PC-3 (cell line): ENCODE measurements at regions not wholly inside any gene's neighbourhood (a gene's known extent, or its start where the extent isn't known, plus 50 kb on each side); places are given as distances from the start of the nearest gene placed in this dataset.

Experiments
- ATAC-seq: fragments of 200-7000 bp; cut with Tn5 transposase; 2 replicates; pipeline ENCODE4 v1.9.1; 2020; ENCODE audit warnings: mild to moderate bottlenecking, moderate library complexity
- BruUV-seq: library from RNA; stranded (reverse); fragments of 400-500 nt; replicated peaks from 2 replicates; lab custom pipeline; 2021; lab: Mats Ljungman, UMichigan
- CTCF ChIA-PET: fragments of 300-600 bp; sonication (Branson Sonifier 250); formaldehyde crosslinking; loops from one replicate; lab custom pipeline; 2022; ENCODE audit warnings: antibody characterized with exemption; lab: Charles Lee
- POLR2A ChIA-PET: fragments of 300-600 bp; sonication (Branson Sonifier 250); formaldehyde crosslinking; loops from one replicate; lab custom pipeline; 2022; ENCODE audit warnings: antibody characterized with exemption; ENCODE audit not compliant: unreplicated experiment; lab: Charles Lee
- DNase-seq: peaks from one replicate; pipeline ENCODE4 v3.0.0-alpha.2; 2015
- H2AFZ ChIP-seq: fragments of 300-600 bp; sonication (generic); 2 replicates; pipeline ENCODE4 v1.6.0; 2016; ENCODE audit warnings: antibody characterized with exemption, low read length
- H3F3A ChIP-seq: fragments of 300-600 bp; sonication (generic); one replicate; pipeline ENCODE4 v1.6.0; 2017; ENCODE audit warnings: antibody characterized with exemption, low read length, control low read depth, mild to moderate bottlenecking; ENCODE audit not compliant: unreplicated experiment
- H3K27ac ChIP-seq: fragments of 300-600 bp; sonication (generic); 2 replicates; pipeline ENCODE4 v1.5.1; 2016; ENCODE audit warnings: mild to moderate bottlenecking, low read length
- H3K27me3 ChIP-seq: fragments of 300-600 bp; sonication (generic); 2 replicates; pipeline ENCODE4 v1.6.1; 2016; ENCODE audit warnings: low read length, mixed read lengths
- H3K36me3 ChIP-seq: fragments of 300-600 bp; sonication (generic); 2 replicates; pipeline ENCODE4 v1.6.1; 2016; ENCODE audit warnings: low read depth, mixed run types, low read length, mixed read lengths
- H3K4me1 ChIP-seq: fragments of 300-600 bp; sonication (generic); 2 replicates; pipeline ENCODE4 v1.5.1; 2016; ENCODE audit warnings: low read length; ENCODE audit not compliant: insufficient read depth
- H3K4me2 ChIP-seq: fragments of 300-600 bp; sonication (generic); 2 replicates; pipeline ENCODE4 v1.6.0; 2016; ENCODE audit warnings: low read length
- H3K4me3 ChIP-seq: fragments of 300-600 bp; sonication (generic); 2 replicates; pipeline ENCODE4 v1.5.1; 2016; ENCODE audit warnings: mild to moderate bottlenecking, low read length, mixed read lengths
- H3K79me2 ChIP-seq: fragments of 300-600 bp; sonication (generic); 2 replicates; pipeline ENCODE4 v1.6.1; 2017; ENCODE audit warnings: low read length, mixed read lengths
- H3K9ac ChIP-seq: fragments of 300-600 bp; sonication (generic); 2 replicates; pipeline ENCODE4 v1.6.0; 2016; ENCODE audit warnings: mild to moderate bottlenecking, low read length
- H3K9me2 ChIP-seq: fragments of 300-600 bp; sonication (generic); replicated peaks from 2 replicates; pipeline ENCODE4 v1.6.1; 2016; ENCODE audit warnings: mixed run types, low read length, mixed read lengths
- H3K9me3 ChIP-seq: fragments of 300-600 bp; sonication (generic); 2 replicates; pipeline ENCODE4 v1.6.1; 2016; ENCODE audit warnings: low read length, mixed read lengths
- H4K20me1 ChIP-seq: fragments of 300-600 bp; sonication (generic); 2 replicates; pipeline ENCODE4 v1.6.1; 2016; ENCODE audit warnings: low read length, mixed read lengths
- EZH2 ChIP-seq: fragments of 300-600 bp; sonication (generic); IDR thresholded peaks from one replicate; pipeline ENCODE4 v1.6.1; 2017; ENCODE audit warnings: antibody characterized with exemption, mild to moderate bottlenecking, low read length; ENCODE audit not compliant: unreplicated experiment
- EZH2phosphoT487 ChIP-seq: fragments of 300-600 bp; sonication (generic); IDR thresholded peaks from 2 replicates; pipeline ENCODE4 v1.6.1; 2018; ENCODE audit warnings: mild to moderate bottlenecking, antibody characterized with exemption, low read length, borderline replicate concordance
- intact Hi-C: fragments of 100-400 bp; cut with micrococcal nuclease; formaldehyde crosslinking; loops from 2 replicates; pipeline ENCODE4 v1.9.0; 2023
- TF ChIP-seq, protein P1 (sequence below): fragments of 300-600 bp; sonication (generic); conservative IDR thresholded peaks from 2 replicates; pipeline ENCODE4 v1.5.1; 2017; ENCODE audit warnings: antibody characterized with exemption, low read depth, mild to moderate bottlenecking, low read length

DNA sequence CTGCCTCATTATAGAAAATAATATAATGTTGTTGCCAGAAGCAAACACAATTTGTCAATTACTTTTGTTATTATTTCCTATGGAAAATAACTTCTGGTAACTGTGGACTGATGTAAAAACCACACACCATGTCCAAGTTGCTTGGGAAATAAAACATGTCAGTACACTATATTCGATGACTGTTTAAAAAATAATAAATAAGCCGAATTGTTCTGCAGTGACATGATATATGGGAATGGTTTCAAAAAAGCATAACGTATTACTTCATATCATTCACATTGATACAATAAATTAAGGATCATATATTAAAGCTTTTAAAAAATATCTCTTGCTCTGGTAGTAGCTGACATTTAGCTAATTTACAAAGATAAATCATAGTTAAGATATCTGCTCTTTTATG is 2062.1 kb downstream of the PCDH9 start:
- Histone ChIP-seq H3K4me2 (no peak overlapping the region), H3K27ac (no peak overlapping the region), H3K9ac (no peak overlapping the region), H4K20me1 (no peaks in the 10 kb centered on the region), H3F3A (no peaks in the 10 kb centered on the region), H2AFZ (no peak overlapping the region), H3K79me2 (no peaks in the 10 kb centered on the region), H3K4me3 (no peak overlapping the region), H3K4me1 (no peaks in the 10 kb centered on the region), H3K9me2 (no peaks in the 10 kb centered on the region), H3K27me3 (no peaks in the 10 kb centered on the region), H3K36me3 (no peaks in the 10 kb centered on the region), H3K9me3 (no peaks in the 10 kb centered on the region)
- no peak for DNase-seq
- intact Hi-C loops, result no loop called here
- no TSS peak for BruUV-seq
- no peak for ATAC-seq
- CTCF ChIA-PET, result no interaction called here
- TF ChIP-seq EZH2, result no peak
- TF ChIP-seq EZH2phosphoT487, result no peak
- TF ChIP-seq, protein P1, sequence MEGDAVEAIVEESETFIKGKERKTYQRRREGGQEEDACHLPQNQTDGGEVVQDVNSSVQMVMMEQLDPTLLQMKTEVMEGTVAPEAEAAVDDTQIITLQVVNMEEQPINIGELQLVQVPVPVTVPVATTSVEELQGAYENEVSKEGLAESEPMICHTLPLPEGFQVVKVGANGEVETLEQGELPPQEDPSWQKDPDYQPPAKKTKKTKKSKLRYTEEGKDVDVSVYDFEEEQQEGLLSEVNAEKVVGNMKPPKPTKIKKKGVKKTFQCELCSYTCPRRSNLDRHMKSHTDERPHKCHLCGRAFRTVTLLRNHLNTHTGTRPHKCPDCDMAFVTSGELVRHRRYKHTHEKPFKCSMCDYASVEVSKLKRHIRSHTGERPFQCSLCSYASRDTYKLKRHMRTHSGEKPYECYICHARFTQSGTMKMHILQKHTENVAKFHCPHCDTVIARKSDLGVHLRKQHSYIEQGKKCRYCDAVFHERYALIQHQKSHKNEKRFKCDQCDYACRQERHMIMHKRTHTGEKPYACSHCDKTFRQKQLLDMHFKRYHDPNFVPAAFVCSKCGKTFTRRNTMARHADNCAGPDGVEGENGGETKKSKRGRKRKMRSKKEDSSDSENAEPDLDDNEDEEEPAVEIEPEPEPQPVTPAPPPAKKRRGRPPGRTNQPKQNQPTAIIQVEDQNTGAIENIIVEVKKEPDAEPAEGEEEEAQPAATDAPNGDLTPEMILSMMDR, result no peak
- POLR2A ChIA-PET, result no interaction called here

DNA sequence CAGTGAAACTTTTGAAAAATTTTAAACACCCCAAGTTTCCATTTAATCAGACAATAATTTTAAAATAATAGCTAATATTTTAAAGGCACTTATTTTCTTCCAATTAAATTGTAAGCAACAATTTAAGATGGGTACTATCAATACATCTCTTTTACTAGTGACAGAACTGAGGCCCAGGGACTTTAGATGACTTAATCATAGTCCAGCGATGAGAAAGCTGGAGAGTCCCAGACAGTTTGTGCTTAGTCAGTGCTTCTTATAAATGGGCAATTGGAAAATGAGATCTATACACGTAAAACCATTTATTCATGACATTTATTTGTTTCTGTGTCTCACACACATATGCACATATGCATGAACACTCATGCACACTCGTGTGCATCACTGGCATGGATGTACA is 2063.5 kb downstream of the PCDH9 start:
- Histone ChIP-seq H3K4me2 (no peak overlapping the region), H3K27me3 (no peaks in the 10 kb centered on the region), H2AFZ (no peak overlapping the region), H3K27ac (no peak overlapping the region), H3K79me2 (no peaks in the 10 kb centered on the region), H3F3A (no peaks in the 10 kb centered on the region), H3K9ac (no peak overlapping the region), H3K9me3 (no peaks in the 10 kb centered on the region), H3K4me3 (no peak overlapping the region), H3K9me2 (no peaks in the 10 kb centered on the region), H3K4me1 (no peaks in the 10 kb centered on the region), H4K20me1 (no peaks in the 10 kb centered on the region), H3K36me3 (no peaks in the 10 kb centered on the region)
- no peak for ATAC-seq
- TF ChIP-seq EZH2 (no peak), EZH2phosphoT487 (no peak)
- TF ChIP-seq, protein P1, result no peak
- ChIA-PET CTCF (no interaction called here), POLR2A (no interaction called here)
- no TSS peak for BruUV-seq
- intact Hi-C loops, result no loop called here
- DNase-seq, result no peak

DNA sequence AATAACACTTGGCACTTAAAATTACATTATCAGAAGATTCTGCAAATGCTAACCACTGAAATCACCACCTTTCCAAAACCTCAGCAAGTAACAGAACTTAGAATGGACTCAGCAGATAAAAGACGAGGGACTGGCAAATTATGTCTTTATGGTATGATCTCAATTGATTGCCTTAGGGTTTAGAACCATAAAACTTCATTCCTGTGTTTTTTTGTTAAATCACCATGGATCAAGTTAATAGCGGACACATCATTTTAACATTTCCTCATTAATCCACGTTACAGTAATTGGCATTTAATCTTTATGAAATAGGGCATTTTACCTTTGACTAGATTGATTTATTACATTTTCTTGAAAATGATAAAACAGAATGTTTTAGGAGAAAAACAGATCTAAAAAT is 2070.3 kb downstream of the PCDH9 start:
- no peaks in the 10 kb centered on the region for H3K79me2 ChIP-seq
- ATAC-seq (no peak), DNase-seq (no peak)
- no peaks in the 10 kb centered on the region for H3F3A ChIP-seq
- no peak overlapping the region for H3K27ac ChIP-seq
- no peaks in the 10 kb centered on the region for H3K9me3 ChIP-seq
- no peaks in the 10 kb centered on the region for H3K36me3 ChIP-seq
- H3K27me3 ChIP-seq, result no peaks in the 10 kb centered on the region
- TF ChIP-seq EZH2, result no peak
- TF ChIP-seq, protein P1, result no peak
- TF ChIP-seq EZH2phosphoT487, result no peak
- intact Hi-C loops, result no loop called here
- H4K20me1 ChIP-seq, result no peaks in the 10 kb centered on the region
- H3K4me3 ChIP-seq, result no peak overlapping the region
- ChIA-PET POLR2A (no interaction called here), CTCF (no interaction called here)
- no peak overlapping the region for H3K4me2 ChIP-seq
- no peaks in the 10 kb centered on the region for H3K9me2 ChIP-seq
- H3K4me1 ChIP-seq, result no peaks in the 10 kb centered on the region
- BruUV-seq, result no TSS peak
- H3K9ac ChIP-seq, result no peak overlapping the region
- H2AFZ ChIP-seq, result no peak overlapping the region
